GM06990 (cell line): ENCODE measurements at regions not wholly inside any gene's neighbourhood (a gene's known extent, or its start where the extent isn't known, plus 50 kb on each side); places are given as distances from the start of the nearest gene placed in this dataset.
"Not testable (repeated sequence)": the region's sequence is repeated elsewhere in the genome, so short reads cannot be mapped to it uniquely, and the experiment has no call there.

Source experiments
- DNase-seq: peaks from one replicate; pipeline ENCODE4 v3.0.0-alpha.2; 2011; ENCODE audit not compliant: insufficient read length; ENCODE audit errors: extremely low read depth
- H3K27me3 ChIP-seq: replicated peaks from 2 replicates; pipeline ENCODE4 v1.6.0; 2011; ENCODE audit warnings: low read length; ENCODE audit not compliant: control insufficient read depth, insufficient read depth
- H3K36me3 ChIP-seq: 2 replicates; pipeline ENCODE4 v1.5.1; 2011; ENCODE audit warnings: low read length; ENCODE audit not compliant: control insufficient read depth, insufficient read depth
- H3K4me3 ChIP-seq: replicated peaks from 2 replicates; pipeline ENCODE4 v1.5.1; 2011; ENCODE audit warnings: low read depth, mild to moderate bottlenecking, control low read depth, low read length
- CTCF ChIP-seq: IDR thresholded peaks from 2 replicates; pipeline ENCODE4 v1.5.1; 2011; ENCODE audit warnings: low read length, control low read depth, mild to moderate bottlenecking, inconsistent platforms; ENCODE audit not compliant: insufficient read depth, poor library complexity, severe bottlenecking

- TF ChIP-seq CTCF: peak; percentile 57
- not testable (repeated sequence) for H3K36me3 ChIP-seq, H3K27me3 ChIP-seq, DNase-seq, H3K4me3 ChIP-seq
These were observed 1247.3 kb downstream of the RPIA start for GRCh38 chr2:89938756-89939155.

GRCh38 chr2:89944267-89944666, 1252.8 kb downstream of the RPIA start:
- not testable (repeated sequence) for DNase-seq

GRCh38 chr2:89945004-89945616, 1253.6 kb downstream of the RPIA start:
- H3K36me3 ChIP-seq, H3K27me3 ChIP-seq, H3K4me3 ChIP-seq, DNase-seq: not testable (repeated sequence)

More at GRCh38 chr2:89944267-89944666, 1252.8 kb downstream of the RPIA start:
- not testable (repeated sequence) for H3K4me3 ChIP-seq, H3K27me3 ChIP-seq, H3K36me3 ChIP-seq

GRCh38 chr2:89947208-89947815, 1255.8 kb downstream of the RPIA start:
- not testable (repeated sequence) for DNase-seq, H3K4me3 ChIP-seq, H3K36me3 ChIP-seq, H3K27me3 ChIP-seq

GRCh38 chr2:89948102-89948501, 1256.6 kb downstream of the RPIA start:
- DNase-seq, H3K4me3 ChIP-seq, H3K36me3 ChIP-seq, H3K27me3 ChIP-seq: not testable (repeated sequence)

GRCh38 chr2:89950807-89951206, 1259.3 kb downstream of the RPIA start:
- not testable (repeated sequence) for H3K36me3 ChIP-seq, H3K4me3 ChIP-seq, DNase-seq, H3K27me3 ChIP-seq

GRCh38 chr2:89957236-89957635, 1265.8 kb downstream of the RPIA start:
- H3K27me3 ChIP-seq, H3K36me3 ChIP-seq, DNase-seq, H3K4me3 ChIP-seq: not testable (repeated sequence)
- peak; percentile 47 for TF ChIP-seq CTCF

- H3K27me3 ChIP-seq, H3K36me3 ChIP-seq, DNase-seq, H3K4me3 ChIP-seq: not testable (repeated sequence)
These were observed 1268.4 kb downstream of the RPIA start for GRCh38 chr2:89959729-89960378.

GRCh38 chr2:89960570-89960969, 1269.1 kb downstream of the RPIA start:
- H3K4me3 ChIP-seq, DNase-seq, H3K27me3 ChIP-seq, H3K36me3 ChIP-seq: not testable (repeated sequence)

GRCh38 chr2:89968567-89968966, 1277.1 kb downstream of the RPIA start:
- not testable (repeated sequence) for DNase-seq, H3K27me3 ChIP-seq, H3K36me3 ChIP-seq, H3K4me3 ChIP-seq

- H3K27me3 ChIP-seq, H3K4me3 ChIP-seq, H3K36me3 ChIP-seq, DNase-seq: not testable (repeated sequence)
These were observed 1277.7 kb downstream of the RPIA start for GRCh38 chr2:89969190-89969589.

- not testable (repeated sequence) for DNase-seq, H3K4me3 ChIP-seq, H3K27me3 ChIP-seq, H3K36me3 ChIP-seq
These were observed 1282.4 kb downstream of the RPIA start for GRCh38 chr2:89973849-89974248.
